T47D (cell line): ENCODE measurements at regions not wholly inside any gene's neighbourhood (a gene's known extent, or its start where the extent isn't known, plus 50 kb on each side); places are given as distances from the start of the nearest gene placed in this dataset.

Source experiments
- DNase-seq, 2 experiments: peaks; one replicate each; pipeline versions ENCODE4 v3.0.0 to v3.0.0-alpha.2; 2011 to 2012; ENCODE audit warnings: low read depth in 1 of 2, low spot score in 1 of 2
- JUND ChIP-seq: IDR thresholded peaks from 2 replicates; pipeline ENCODE4 v1.6.1; 2012; ENCODE audit warnings: low read depth
- in situ Hi-C: cut with HindIII; loops from 2 replicates; pipeline ENCODE4 v1.10.0; 2016; ENCODE audit warnings: low sequenced_read_pairs, low pct_unique_long_range_greater_than_20kb

- no peak for TF ChIP-seq JUND
- in situ Hi-C loops = no loop called here
- DNase-seq = no peak
These were observed 341.5 kb upstream of the CHRM3 start for GRCh38 chr1:239044829-239045228.

DNA sequence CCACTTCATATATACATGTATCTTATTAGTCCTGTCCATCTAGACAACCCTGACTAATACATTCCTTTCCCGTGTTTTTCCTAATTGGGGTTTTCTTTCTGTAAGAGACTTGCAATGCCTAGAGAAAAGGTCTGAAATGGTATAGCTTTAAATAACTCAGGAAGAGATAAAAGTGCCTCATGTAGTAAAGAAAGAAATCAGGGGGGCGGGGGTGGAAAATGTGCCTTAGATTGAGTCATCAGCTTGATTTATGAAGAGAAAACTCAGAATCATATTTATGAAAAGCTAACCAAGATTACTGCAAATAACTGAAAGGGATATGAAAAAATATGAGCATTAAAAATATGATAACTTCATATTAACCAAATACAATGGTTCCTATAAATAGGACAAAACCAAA is 345.8 kb upstream of the CHRM3 start:
- no peak for TF ChIP-seq JUND
- no peak for DNase-seq
- in situ Hi-C loops = no loop called here

- in situ Hi-C loops = no loop called here
- DNase-seq = no peak
- TF ChIP-seq JUND = no peak
These were observed 355.1 kb upstream of the CHRM3 start for GRCh38 chr1:239031310-239031709.

DNA sequence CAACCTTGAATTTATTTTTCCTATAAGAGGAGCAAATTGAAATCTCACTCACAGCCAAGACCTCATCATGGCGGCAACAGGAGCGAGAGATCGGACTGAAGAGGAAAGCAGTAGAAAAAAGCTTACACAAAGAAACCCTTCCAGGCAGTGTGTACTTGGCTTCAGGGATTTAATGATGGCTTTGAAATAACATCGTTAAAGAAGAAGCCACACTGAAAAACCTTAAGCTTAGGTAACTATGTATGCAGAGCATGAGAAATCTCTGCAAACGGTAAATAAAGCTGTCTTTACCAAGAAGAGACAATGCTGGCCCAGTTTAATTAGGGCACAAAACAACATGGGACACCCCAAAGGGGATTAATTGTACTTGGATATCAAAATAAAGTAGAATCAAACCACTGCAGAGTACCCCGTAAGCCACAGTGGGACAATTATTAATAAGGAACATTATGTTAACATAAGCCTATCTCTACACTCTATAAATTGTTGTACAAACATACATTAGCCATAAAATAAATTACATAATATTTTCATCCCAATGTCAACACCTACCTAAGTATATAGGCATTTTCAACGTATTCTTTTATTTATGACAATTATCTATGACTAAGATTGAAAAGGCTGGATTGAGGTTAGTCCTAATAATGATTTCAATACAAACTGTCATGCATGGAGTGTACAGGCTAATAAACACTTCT is 360.2 kb upstream of the CHRM3 start:
- in situ Hi-C loops = no loop called here
- no peak for TF ChIP-seq JUND
- DNase-seq = no peak

- DNase-seq = no peak
- TF ChIP-seq JUND = no peak
- in situ Hi-C loops = no loop called here
These were observed 361.1 kb upstream of the CHRM3 start for GRCh38 chr1:239025223-239025622.

DNA sequence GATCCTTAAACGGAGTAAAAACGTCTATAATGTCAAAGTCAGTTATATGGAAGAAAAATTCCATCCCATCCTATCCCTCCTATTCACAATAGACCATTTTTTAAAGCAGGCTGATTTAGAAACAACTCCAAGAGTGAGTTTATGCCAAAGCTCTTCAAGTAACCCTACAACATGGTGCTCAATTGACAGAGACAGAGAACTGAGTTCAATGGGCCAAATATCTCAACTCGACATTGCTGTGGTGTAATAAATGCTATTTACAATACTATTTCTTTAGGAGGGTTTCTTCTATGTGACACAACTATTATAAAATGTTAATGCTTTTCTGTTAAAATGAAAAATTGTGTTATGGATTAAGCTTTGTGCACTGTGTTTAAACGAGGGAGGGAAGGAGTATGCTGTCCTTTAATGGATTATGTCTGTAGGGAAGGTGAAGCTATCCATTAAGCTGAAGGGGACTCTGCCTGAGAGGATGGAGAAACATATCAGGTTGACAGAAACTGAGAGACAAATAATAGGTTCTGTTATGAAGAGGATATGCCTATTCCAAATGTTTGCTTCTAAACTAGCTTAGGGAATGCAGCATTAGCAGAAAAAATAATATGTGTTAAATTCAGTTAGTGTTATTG is 362.5 kb upstream of the CHRM3 start:
- in situ Hi-C loops = no loop called here
- no peak for TF ChIP-seq JUND
- no peak for DNase-seq

- in situ Hi-C loops = no loop called here
- no peak for TF ChIP-seq JUND
- DNase-seq = no peak
These were observed 370.0 kb upstream of the CHRM3 start for GRCh38 chr1:239016337-239016736.

GRCh38 chr1:239011382-239011781 is 375.0 kb upstream of the CHRM3 start:
- no peak for DNase-seq
- in situ Hi-C loops = no loop called here
- TF ChIP-seq JUND = no peak

- in situ Hi-C loops = no loop called here
- no peak for DNase-seq
- TF ChIP-seq JUND = no peak
These were observed 377.8 kb upstream of the CHRM3 start for GRCh38 chr1:239008568-239008967.

DNA sequence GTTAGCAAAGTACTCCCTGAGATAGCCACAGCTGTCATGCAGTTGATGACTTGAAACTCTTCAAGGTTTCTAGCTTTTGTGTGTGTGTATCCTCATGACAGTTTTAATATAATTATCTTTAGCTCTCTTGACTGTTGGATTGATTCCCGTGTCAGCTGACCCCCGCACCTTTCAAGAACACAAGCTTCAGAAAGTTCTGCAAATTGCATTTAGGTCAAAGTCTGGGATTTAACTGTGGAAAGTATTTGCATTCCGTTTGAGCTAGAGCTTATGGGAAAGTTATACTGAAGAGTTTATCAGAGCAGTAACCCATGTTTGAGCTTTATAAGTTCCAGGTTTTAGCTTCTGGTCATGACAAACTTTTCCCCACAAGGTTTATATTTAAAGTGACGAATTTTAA is 380.1 kb upstream of the CHRM3 start:
- in situ Hi-C loops = no loop called here
- TF ChIP-seq JUND = no peak
- DNase-seq = no peak

DNA sequence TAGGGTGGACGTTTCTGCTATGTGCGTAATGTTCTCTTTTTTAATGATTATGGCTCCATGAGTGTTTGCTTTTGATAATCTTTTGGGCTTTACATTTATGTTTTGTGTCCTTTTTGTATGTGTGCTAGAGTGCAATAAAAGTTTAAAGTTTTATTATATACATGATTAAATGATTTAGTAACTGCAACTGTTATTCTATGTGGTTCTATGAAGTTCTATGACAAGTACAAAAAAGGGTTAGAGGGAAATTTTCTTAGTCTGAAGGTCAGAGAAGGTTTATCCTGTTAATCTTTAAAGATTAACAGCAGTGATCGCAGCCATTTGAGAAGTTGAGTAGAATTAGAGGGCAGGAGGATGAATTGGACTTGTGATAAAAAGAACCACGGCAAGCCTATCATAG is 386.4 kb upstream of the CHRM3 start:
- no peak for TF ChIP-seq JUND
- in situ Hi-C loops = no loop called here
- DNase-seq = no peak

- in situ Hi-C loops = no loop called here
- TF ChIP-seq JUND = no peak
These were observed 387.8 kb upstream of the CHRM3 start for GRCh38 chr1:238998577-238998976.

DNA sequence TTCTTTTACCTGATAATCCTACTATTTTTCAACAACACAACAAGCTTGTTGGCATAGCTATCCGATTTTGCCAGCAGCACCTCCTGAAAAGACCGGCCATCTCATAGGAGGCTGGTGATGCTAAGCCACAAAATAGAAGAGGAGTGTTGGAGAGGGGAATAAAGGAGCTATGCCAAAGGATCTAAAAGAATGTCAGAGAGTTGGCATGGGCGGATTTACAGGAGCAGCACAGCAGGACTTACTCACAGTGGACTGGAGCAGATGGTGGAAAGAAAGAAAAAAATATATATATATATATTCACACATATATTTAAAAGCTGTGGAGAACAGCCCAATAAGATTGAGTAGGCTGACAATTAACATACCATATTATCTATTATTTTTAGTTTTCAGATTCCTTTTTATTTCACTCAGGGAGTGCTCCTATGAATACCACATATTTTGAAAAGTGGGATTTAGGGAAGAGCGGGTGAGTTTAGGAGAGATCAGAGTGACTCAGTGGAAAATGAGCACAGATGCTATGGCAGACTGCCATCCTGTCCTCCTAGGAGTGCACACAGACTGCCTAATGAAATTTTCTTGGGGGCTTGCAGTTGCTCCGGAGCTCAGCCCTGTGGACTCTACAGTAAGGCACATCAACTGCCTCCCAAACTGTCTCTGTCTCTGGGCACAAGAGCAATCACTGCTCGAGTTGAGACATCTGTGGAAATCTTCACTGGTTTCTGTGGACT is 394.4 kb upstream of the CHRM3 start:
- no peak for TF ChIP-seq JUND
- DNase-seq = no peak
- in situ Hi-C loops = no loop called here

More at GRCh38 chr1:238998577-238998976, 387.8 kb upstream of the CHRM3 start:
- no peak for DNase-seq

DNA sequence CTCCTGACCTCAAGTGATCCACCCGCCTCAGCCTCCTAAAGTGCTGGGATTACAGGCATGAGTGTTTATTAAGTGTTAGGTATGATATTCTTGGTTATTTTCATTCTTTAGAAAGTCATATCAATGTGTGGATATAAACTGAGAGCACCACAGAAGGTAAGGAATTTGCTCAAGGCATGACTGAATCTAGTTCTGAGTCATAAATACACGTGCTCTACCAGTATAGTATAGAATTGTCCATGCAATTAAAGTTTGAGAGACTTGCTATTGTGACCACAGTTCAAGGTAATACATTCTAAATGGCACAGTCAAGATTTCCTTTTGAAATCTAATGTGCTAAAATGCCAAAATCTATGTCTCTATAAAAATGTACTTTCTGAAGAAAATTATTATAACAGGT is 401.1 kb upstream of the CHRM3 start:
- no peak for TF ChIP-seq JUND
- no peak for DNase-seq
- in situ Hi-C loops = no loop called here
